ENCODE measurements at regions not wholly inside any gene's neighbourhood (a gene's known extent, or its start where the extent isn't known, plus 50 kb on each side); places are given as distances from the start of the nearest gene placed in this dataset.

GRCh38 chr1:234971586-234972297 lies 156.9 kb downstream of the TOMM20 start:
- H3K36me3 ChIP-seq (ENCODE audit: control insufficient read depth, insufficient read depth, low read length): no peaks in the 10 kb centered on the region
- H2AFZ ChIP-seq (ENCODE audit: low read depth, low read length): peak overlapping the region; percentile 73
- WGBS (ENCODE audit: insufficient coverage, low coverage, missing lambda C conversion rate): 80% methylated on average over 9 of the region's 9 CpGs
- FAIRE-seq (no peak), DNase-seq (ENCODE audit: extremely low read depth in 1 of 4, low spot score in 3 of 4) (no peak), ATAC-seq (no peak)
- in situ Hi-C loops (cut with MboI): no loop called here
- H3K4me1 ChIP-seq (replicated peaks in 1 of 2; ENCODE audit: control insufficient read depth in 2 of 2, insufficient read depth in 2 of 2, low read length in 2 of 2): peaks cover 33 to 74% of the 10 kb centered on the region in 2 experiments
- POLR2A ChIA-PET: interaction anchor here (0.6 to 1.5 kb wide), 4 partner anchors 10 to 220 kb away, joined by 3 to 5 read pairs (median 4); no protein-coding TSS in a partner anchor
- intact Hi-C loops (cut with micrococcal nuclease): loop anchor here (5.0 kb wide), 1 partner anchor 359 kb away; the partner anchor contains the start of gene IRF2BP2
- H3K27me3 ChIP-seq (ENCODE audit: control insufficient read depth in 2 of 2, insufficient read depth in 2 of 2, low read length in 2 of 2): no peaks in the 10 kb centered on the region
- H3K4me3 ChIP-seq: no peak overlapping the region
- no peak overlapping the region for H3K9ac ChIP-seq (ENCODE audit: insufficient read depth in 1 of 2, low read depth in 2 of 2, low read length in 2 of 2)
- H3K27ac ChIP-seq (ENCODE audit: extremely low read depth, low read depth, low read length): no peak overlapping the region
- no peaks in the 10 kb centered on the region for H3K9me1 ChIP-seq (ENCODE audit: control insufficient read depth, insufficient read depth, low read length)
- CTCF ChIA-PET (ENCODE audit: low intra/inter-chr PET ratio): no interaction called here
- H4K20me1 ChIP-seq (replicated peaks; ENCODE audit: control insufficient read depth, insufficient read depth, low read length): no peaks in the 10 kb centered on the region
- no peaks in the 10 kb centered on the region for H3K79me2 ChIP-seq (ENCODE audit: control insufficient read depth, insufficient read depth, low read length)
- no peak overlapping the region for H3K4me2 ChIP-seq (ENCODE audit: insufficient read depth, low read length)
- no peaks in the 10 kb centered on the region for H3K9me3 ChIP-seq (replicated peaks; ENCODE audit: control insufficient read depth, insufficient read depth, low read depth, low read length)
- BruUV-seq (replicated peaks): no TSS peak
- TF ChIP-seq MEIS2 (IDR thresholded peaks at IDR 0.05; ENCODE audit: partially characterized antibody) (no peak), CBX3 (IDR thresholded peaks at IDR 0.05; ENCODE audit: borderline replicate concordance in 1 of 2, low read length in 2 of 2) (no peak), DNMT1 (IDR thresholded peaks at IDR 0.05) (no peak), CTCFL (IDR thresholded peaks at IDR 0.05; ENCODE audit: borderline replicate concordance, insufficient read depth, low read depth, low read length, poor library complexity, severe bottlenecking) (no peak), FOXA3 (CRISPR knock-in tag; conservative IDR thresholded peaks at IDR 0.05 in 1 of 2, IDR thresholded peaks at IDR 0.05 in 1 of 2) (0 out of 4 replicates have a peak, but pooled peaks of 1 of the 2 experiments have one; percentile 19), CREB3L1 (IDR thresholded peaks at IDR 0.05; ENCODE audit: borderline replicate concordance, low read depth) (no peak; the same call in 1 of the 2 replicates), ELF4 (CRISPR knock-in tag; IDR thresholded peaks at IDR 0.05) (0 out of 2 replicates have a peak, but pooled peaks have one; percentile 6), BRD9 (IDR thresholded peaks at IDR 0.05; ENCODE audit: low read depth, partially characterized antibody) (no peak), NUFIP1 (IDR thresholded peaks at IDR 0.05; ENCODE audit: partially characterized antibody) (no peak), DPF2 (IDR thresholded peaks at IDR 0.05) (no peak), PHB2 (IDR thresholded peaks at IDR 0.05; ENCODE audit: low read depth) (no peak)
- TF ChIP-seq, protein P1, sequence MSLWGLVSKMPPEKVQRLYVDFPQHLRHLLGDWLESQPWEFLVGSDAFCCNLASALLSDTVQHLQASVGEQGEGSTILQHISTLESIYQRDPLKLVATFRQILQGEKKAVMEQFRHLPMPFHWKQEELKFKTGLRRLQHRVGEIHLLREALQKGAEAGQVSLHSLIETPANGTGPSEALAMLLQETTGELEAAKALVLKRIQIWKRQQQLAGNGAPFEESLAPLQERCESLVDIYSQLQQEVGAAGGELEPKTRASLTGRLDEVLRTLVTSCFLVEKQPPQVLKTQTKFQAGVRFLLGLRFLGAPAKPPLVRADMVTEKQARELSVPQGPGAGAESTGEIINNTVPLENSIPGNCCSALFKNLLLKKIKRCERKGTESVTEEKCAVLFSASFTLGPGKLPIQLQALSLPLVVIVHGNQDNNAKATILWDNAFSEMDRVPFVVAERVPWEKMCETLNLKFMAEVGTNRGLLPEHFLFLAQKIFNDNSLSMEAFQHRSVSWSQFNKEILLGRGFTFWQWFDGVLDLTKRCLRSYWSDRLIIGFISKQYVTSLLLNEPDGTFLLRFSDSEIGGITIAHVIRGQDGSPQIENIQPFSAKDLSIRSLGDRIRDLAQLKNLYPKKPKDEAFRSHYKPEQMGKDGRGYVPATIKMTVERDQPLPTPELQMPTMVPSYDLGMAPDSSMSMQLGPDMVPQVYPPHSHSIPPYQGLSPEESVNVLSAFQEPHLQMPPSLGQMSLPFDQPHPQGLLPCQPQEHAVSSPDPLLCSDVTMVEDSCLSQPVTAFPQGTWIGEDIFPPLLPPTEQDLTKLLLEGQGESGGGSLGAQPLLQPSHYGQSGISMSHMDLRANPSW (CRISPR knock-in tag; IDR thresholded peaks at IDR 0.05): no peak
- TF ChIP-seq, protein P2, sequence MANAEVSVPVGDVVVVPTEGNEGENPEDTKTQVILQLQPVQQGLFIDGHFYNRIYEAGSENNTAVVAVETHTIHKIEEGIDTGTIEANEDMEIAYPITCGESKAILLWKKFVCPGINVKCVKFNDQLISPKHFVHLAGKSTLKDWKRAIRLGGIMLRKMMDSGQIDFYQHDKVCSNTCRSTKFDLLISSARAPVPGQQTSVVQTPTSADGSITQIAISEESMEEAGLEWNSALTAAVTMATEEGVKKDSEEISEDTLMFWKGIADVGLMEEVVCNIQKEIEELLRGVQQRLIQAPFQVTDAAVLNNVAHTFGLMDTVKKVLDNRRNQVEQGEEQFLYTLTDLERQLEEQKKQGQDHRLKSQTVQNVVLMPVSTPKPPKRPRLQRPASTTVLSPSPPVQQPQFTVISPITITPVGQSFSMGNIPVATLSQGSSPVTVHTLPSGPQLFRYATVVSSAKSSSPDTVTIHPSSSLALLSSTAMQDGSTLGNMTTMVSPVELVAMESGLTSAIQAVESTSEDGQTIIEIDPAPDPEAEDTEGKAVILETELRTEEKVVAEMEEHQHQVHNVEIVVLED (CRISPR knock-in tag; IDR thresholded peaks at IDR 0.05): no peak

Data from K562 (cell line).